GM23248 (cell line): ENCODE measurements at regions not wholly inside any gene's neighbourhood (a gene's known extent, or its start where the extent isn't known, plus 50 kb on each side); places are given as distances from the start of the nearest gene placed in this dataset.

Experiments used
- EZH2 ChIP-seq: fragments of 200-600 bp; sonication (generic); IDR thresholded peaks from 2 replicates; pipeline ENCODE4 v1.6.1; 2018; ENCODE audit warnings: antibody characterized with exemption, mild to moderate bottlenecking; ENCODE audit not compliant: insufficient read depth, poor library complexity, severe bottlenecking
- EZH2phosphoT487 ChIP-seq: fragments of 200-600 bp; sonication (generic); IDR thresholded peaks from 2 replicates; pipeline ENCODE4 v1.6.1; 2018; ENCODE audit warnings: antibody characterized with exemption, moderate library complexity, mild to moderate bottlenecking, low read depth; ENCODE audit not compliant: insufficient read depth

DNA sequence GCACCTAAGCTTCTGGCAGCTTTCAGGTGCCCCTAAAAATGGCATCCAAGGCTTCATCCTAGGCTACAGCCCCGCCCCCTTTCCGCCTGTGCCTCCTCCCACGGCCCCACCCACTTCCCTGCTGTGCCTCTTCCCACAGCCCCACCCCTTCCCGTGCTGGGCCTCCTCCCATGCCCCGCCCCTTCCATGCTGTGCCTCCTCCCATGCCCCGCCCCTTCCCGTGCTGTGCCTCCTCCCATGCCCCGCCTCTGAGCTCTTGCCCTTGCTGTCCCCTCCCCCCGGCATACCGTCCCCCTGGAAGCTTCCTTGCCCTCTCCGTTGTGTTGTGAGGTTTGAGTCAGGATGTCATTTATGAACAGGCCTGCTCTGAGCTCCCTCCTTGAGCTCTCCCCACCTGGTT is 228.5 kb upstream of the AJAP1 start:
- no peak for TF ChIP-seq EZH2phosphoT487
- TF ChIP-seq EZH2: no peak
